GM23338 (cell line): ENCODE measurements at regions not wholly inside any gene's neighbourhood (a gene's known extent, or its start where the extent isn't known, plus 50 kb on each side); places are given as distances from the start of the nearest gene placed in this dataset.

ENCODE experiments used
- ATAC-seq: fragments of 200-7000 bp; cut with Tn5 transposase; 3 replicates; pipeline ENCODE4 v1.9.1; 2020
- DNase-seq: peaks from one replicate; pipeline ENCODE4 v3.0.0-alpha.2; 2015; ENCODE audit warnings: low spot score
- H2AFZ ChIP-seq: fragments of 200-600 bp; sonication (generic); 2 replicates; pipeline ENCODE4 v1.8.0; 2016; ENCODE audit warnings: antibody characterized with exemption, mild to moderate bottlenecking, moderate library complexity
- H3F3A ChIP-seq: fragments of 200-600 bp; sonication (generic); replicated peaks from 2 replicates; pipeline ENCODE4 v1.8.0; 2017; ENCODE audit warnings: antibody characterized with exemption, mixed run types, low read depth
- H3K27ac ChIP-seq: fragments of 200-600 bp; sonication (generic); 2 replicates; pipeline ENCODE4 v1.6.1; 2016; ENCODE audit warnings: low read depth
- H3K27me3 ChIP-seq: fragments of 200-600 bp; sonication (generic); 2 replicates; pipeline ENCODE4 v1.8.0; 2016; ENCODE audit warnings: mild to moderate bottlenecking, mixed run types, moderate library complexity; ENCODE audit not compliant: insufficient read depth
- H3K36me3 ChIP-seq: fragments of 200-600 bp; sonication (generic); 2 replicates; pipeline ENCODE4 v1.8.0; 2016; ENCODE audit warnings: mild to moderate bottlenecking; ENCODE audit not compliant: insufficient read depth
- H3K4me1 ChIP-seq: fragments of 200-600 bp; sonication (generic); 2 replicates; pipeline ENCODE4 v1.8.0; 2016; ENCODE audit warnings: mild to moderate bottlenecking, moderate library complexity; ENCODE audit not compliant: insufficient read depth
- H3K4me2 ChIP-seq: fragments of 200-600 bp; sonication (generic); 2 replicates; pipeline ENCODE4 v1.7.1; 2017; ENCODE audit warnings: mixed run types
- H3K4me3 ChIP-seq: fragments of 200-600 bp; sonication (generic); 2 replicates; pipeline ENCODE4 v1.6.1; 2016; ENCODE audit warnings: mixed run types
- H3K79me2 ChIP-seq: fragments of 200-600 bp; sonication (generic); replicated peaks from 2 replicates; pipeline ENCODE4 v1.8.0; 2017; ENCODE audit warnings: mild to moderate bottlenecking; ENCODE audit not compliant: insufficient read depth
- H3K9me2 ChIP-seq: fragments of 200-600 bp; sonication (generic); 2 replicates; pipeline ENCODE4 v1.8.0; 2017; ENCODE audit not compliant: insufficient read depth
- H4K20me1 ChIP-seq: fragments of 200-600 bp; sonication (generic); replicated peaks from 2 replicates; pipeline ENCODE4 v1.8.0; 2017; ENCODE audit warnings: mild to moderate bottlenecking; ENCODE audit not compliant: insufficient read depth
- H3K27ac Mint-ChIP-seq: 2 replicates; pipeline ENCODE4 v1.8.0; 2020; ENCODE audit warnings: inconsistent platforms, mild to moderate bottlenecking, moderate library complexity, mixed read lengths
- H3K27me3 Mint-ChIP-seq: 3 replicates; pipeline ENCODE4 v1.8.0; 2022; ENCODE audit warnings: low read depth, mild to moderate bottlenecking, moderate library complexity, mixed read lengths, inconsistent platforms; ENCODE audit not compliant: insufficient read depth, poor library complexity
- H3K36me3 Mint-ChIP-seq: 3 replicates; pipeline ENCODE4 v1.8.0; 2021; ENCODE audit warnings: low read depth, mild to moderate bottlenecking, inconsistent platforms, moderate library complexity, mixed read lengths
- H3K4me1 Mint-ChIP-seq: 3 replicates; pipeline ENCODE4 v1.8.0; 2020; ENCODE audit warnings: mild to moderate bottlenecking, inconsistent platforms, mixed read lengths
- H3K4me3 Mint-ChIP-seq: 3 replicates; pipeline ENCODE4 v1.8.0; 2021; ENCODE audit warnings: moderate library complexity, mild to moderate bottlenecking, inconsistent platforms, mixed read lengths
- H3K9me3 Mint-ChIP-seq: 3 replicates; pipeline ENCODE4 v1.8.0; 2020; ENCODE audit warnings: moderate library complexity, mild to moderate bottlenecking, inconsistent platforms, mixed read lengths
- CREB1 ChIP-seq: fragments of 250-450 bp; sonication (Bioruptor Pico); IDR thresholded peaks from 2 replicates; pipeline ENCODE4 v1.5.0; 2020; ENCODE audit warnings: low read depth, mild to moderate bottlenecking, moderate library complexity
- EZH2 ChIP-seq: fragments of 200-600 bp; sonication (generic); IDR thresholded peaks from one replicate; pipeline ENCODE4 v1.8.0; 2017; ENCODE audit warnings: antibody characterized with exemption, mild to moderate bottlenecking, low read depth; ENCODE audit not compliant: unreplicated experiment
- EZH2phosphoT487 ChIP-seq: fragments of 200-600 bp; sonication (generic); IDR thresholded peaks from one replicate; pipeline ENCODE4 v1.8.1; 2018; ENCODE audit warnings: antibody characterized with exemption; ENCODE audit not compliant: unreplicated experiment
- JUNB ChIP-seq: IDR thresholded peaks from one replicate; pipeline ENCODE4 v1.6.1; 2016; ENCODE audit warnings: antibody characterized with exemption; ENCODE audit not compliant: unreplicated experiment
- NANOG ChIP-seq: IDR thresholded peaks from 2 replicates; pipeline ENCODE4 v1.6.1; 2016; ENCODE audit warnings: antibody characterized with exemption, borderline replicate concordance
- POLR2AphosphoS5 ChIP-seq: IDR thresholded peaks from 2 replicates; pipeline ENCODE4 v1.6.1; 2016; ENCODE audit warnings: antibody characterized with exemption, low read depth
- STAT1 ChIP-seq: IDR thresholded peaks from one replicate; pipeline ENCODE4 v1.6.1; 2016; ENCODE audit warnings: antibody characterized with exemption; ENCODE audit not compliant: unreplicated experiment
- ZNF114 ChIP-seq: fragments of 250-450 bp; sonication (Bioruptor Pico); IDR thresholded peaks from 2 replicates; pipeline ENCODE4 v1.5.0; 2020; ENCODE audit warnings: mild to moderate bottlenecking, moderate library complexity
- TF ChIP-seq, protein P1 (sequence below): IDR thresholded peaks from one replicate; pipeline ENCODE4 v1.6.1; 2018; ENCODE audit warnings: antibody characterized with exemption; ENCODE audit not compliant: unreplicated experiment
- TF ChIP-seq, protein P2 (sequence below), 2 experiments: fragments of 200-600 bp in 1 of 2; sonication (generic) in 1 of 2; conservative IDR thresholded peaks; 2 replicates each; pipeline versions ENCODE4 v1.5.1 to v1.6.1; 2016 to 2017; ENCODE audit warnings: antibody characterized with exemption in 2 of 2, low read depth in 2 of 2, mild to moderate bottlenecking in 2 of 2, moderate library complexity in 1 of 2
- TF ChIP-seq, protein P3 (sequence below): fragments of 250-450 bp; sonication (Bioruptor Pico); IDR thresholded peaks from 2 replicates; pipeline ENCODE4 v1.5.0; 2020; ENCODE audit warnings: mild to moderate bottlenecking, moderate library complexity

DNA sequence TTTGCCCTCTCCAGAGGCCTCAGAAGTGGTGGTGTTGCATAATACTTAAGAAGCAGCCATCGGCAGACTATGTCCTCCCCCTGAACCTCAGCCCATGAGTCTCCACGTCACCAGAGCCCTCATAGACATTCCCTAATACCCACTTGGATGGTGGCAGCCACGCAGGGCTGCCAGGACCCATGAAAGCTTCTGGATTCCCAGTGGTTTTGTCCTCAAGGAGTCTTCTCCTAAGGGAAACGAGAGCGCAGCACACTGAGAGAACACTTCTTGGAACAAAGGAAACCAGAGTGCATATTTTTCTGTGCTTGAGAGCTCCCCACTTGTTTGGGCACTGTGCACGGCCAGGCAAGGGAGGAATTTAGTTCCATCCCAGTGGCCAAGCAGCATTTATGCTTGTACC, 204.1 kb upstream of the DMD start (continued):
- TF ChIP-seq, protein P1, sequence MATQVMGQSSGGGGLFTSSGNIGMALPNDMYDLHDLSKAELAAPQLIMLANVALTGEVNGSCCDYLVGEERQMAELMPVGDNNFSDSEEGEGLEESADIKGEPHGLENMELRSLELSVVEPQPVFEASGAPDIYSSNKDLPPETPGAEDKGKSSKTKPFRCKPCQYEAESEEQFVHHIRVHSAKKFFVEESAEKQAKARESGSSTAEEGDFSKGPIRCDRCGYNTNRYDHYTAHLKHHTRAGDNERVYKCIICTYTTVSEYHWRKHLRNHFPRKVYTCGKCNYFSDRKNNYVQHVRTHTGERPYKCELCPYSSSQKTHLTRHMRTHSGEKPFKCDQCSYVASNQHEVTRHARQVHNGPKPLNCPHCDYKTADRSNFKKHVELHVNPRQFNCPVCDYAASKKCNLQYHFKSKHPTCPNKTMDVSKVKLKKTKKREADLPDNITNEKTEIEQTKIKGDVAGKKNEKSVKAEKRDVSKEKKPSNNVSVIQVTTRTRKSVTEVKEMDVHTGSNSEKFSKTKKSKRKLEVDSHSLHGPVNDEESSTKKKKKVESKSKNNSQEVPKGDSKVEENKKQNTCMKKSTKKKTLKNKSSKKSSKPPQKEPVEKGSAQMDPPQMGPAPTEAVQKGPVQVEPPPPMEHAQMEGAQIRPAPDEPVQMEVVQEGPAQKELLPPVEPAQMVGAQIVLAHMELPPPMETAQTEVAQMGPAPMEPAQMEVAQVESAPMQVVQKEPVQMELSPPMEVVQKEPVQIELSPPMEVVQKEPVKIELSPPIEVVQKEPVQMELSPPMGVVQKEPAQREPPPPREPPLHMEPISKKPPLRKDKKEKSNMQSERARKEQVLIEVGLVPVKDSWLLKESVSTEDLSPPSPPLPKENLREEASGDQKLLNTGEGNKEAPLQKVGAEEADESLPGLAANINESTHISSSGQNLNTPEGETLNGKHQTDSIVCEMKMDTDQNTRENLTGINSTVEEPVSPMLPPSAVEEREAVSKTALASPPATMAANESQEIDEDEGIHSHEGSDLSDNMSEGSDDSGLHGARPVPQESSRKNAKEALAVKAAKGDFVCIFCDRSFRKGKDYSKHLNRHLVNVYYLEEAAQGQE: no peak
- TF ChIP-seq POLR2AphosphoS5 (no peak), EZH2 (no peak), CREB1 (CRISPR knock-in tag) (no peak)
- TF ChIP-seq, protein P2, sequence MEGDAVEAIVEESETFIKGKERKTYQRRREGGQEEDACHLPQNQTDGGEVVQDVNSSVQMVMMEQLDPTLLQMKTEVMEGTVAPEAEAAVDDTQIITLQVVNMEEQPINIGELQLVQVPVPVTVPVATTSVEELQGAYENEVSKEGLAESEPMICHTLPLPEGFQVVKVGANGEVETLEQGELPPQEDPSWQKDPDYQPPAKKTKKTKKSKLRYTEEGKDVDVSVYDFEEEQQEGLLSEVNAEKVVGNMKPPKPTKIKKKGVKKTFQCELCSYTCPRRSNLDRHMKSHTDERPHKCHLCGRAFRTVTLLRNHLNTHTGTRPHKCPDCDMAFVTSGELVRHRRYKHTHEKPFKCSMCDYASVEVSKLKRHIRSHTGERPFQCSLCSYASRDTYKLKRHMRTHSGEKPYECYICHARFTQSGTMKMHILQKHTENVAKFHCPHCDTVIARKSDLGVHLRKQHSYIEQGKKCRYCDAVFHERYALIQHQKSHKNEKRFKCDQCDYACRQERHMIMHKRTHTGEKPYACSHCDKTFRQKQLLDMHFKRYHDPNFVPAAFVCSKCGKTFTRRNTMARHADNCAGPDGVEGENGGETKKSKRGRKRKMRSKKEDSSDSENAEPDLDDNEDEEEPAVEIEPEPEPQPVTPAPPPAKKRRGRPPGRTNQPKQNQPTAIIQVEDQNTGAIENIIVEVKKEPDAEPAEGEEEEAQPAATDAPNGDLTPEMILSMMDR (conservative IDR thresholded peaks at IDR 0.05; ENCODE audit: low read depth in 2 of 2): no peak

DNA sequence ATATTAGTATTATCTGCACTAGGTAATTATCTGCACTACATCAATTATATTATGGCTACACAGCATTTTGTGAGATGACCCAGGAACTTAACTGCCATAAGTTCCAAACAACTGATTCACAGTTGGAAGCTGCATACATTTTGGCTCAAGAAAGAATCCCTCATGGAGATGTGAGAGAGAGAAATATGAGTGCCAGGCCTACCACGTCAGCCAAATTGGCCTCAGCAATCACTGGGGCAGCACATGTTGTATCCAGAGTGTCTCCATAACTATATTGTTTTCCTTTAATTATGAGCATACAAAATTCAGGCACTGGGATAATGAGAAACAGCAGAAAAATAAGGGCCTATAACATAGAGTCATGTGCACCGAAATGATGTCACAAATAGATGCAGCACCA, 174.2 kb upstream of the DMD start:
- Mint-ChIP-seq H3K27me3 (no peaks in the 10 kb centered on the region), H3K4me1 (no peaks in the 10 kb centered on the region), H3K9me3 (no peaks in the 10 kb centered on the region), H3K4me3 (no peak overlapping the region), H3K36me3 (no peaks in the 10 kb centered on the region), H3K27ac (no peak overlapping the region)
- Histone ChIP-seq H3F3A (no peaks in the 10 kb centered on the region), H3K27me3 (no peaks in the 10 kb centered on the region), H4K20me1 (no peaks in the 10 kb centered on the region), H3K9me2 (no peaks in the 10 kb centered on the region), H3K4me1 (no peaks in the 10 kb centered on the region), H2AFZ (no peak overlapping the region), H3K4me3 (no peak overlapping the region), H3K4me2 (no peak overlapping the region), H3K36me3 (no peaks in the 10 kb centered on the region), H3K27ac (no peak overlapping the region), H3K79me2 (no peaks in the 10 kb centered on the region)
- ATAC-seq: no peak
- TF ChIP-seq ZNF114 (CRISPR knock-in tag) (no peak), NANOG (no peak), JUNB (no peak), STAT1 (no peak), EZH2phosphoT487 (no peak)
- TF ChIP-seq, protein P3, sequence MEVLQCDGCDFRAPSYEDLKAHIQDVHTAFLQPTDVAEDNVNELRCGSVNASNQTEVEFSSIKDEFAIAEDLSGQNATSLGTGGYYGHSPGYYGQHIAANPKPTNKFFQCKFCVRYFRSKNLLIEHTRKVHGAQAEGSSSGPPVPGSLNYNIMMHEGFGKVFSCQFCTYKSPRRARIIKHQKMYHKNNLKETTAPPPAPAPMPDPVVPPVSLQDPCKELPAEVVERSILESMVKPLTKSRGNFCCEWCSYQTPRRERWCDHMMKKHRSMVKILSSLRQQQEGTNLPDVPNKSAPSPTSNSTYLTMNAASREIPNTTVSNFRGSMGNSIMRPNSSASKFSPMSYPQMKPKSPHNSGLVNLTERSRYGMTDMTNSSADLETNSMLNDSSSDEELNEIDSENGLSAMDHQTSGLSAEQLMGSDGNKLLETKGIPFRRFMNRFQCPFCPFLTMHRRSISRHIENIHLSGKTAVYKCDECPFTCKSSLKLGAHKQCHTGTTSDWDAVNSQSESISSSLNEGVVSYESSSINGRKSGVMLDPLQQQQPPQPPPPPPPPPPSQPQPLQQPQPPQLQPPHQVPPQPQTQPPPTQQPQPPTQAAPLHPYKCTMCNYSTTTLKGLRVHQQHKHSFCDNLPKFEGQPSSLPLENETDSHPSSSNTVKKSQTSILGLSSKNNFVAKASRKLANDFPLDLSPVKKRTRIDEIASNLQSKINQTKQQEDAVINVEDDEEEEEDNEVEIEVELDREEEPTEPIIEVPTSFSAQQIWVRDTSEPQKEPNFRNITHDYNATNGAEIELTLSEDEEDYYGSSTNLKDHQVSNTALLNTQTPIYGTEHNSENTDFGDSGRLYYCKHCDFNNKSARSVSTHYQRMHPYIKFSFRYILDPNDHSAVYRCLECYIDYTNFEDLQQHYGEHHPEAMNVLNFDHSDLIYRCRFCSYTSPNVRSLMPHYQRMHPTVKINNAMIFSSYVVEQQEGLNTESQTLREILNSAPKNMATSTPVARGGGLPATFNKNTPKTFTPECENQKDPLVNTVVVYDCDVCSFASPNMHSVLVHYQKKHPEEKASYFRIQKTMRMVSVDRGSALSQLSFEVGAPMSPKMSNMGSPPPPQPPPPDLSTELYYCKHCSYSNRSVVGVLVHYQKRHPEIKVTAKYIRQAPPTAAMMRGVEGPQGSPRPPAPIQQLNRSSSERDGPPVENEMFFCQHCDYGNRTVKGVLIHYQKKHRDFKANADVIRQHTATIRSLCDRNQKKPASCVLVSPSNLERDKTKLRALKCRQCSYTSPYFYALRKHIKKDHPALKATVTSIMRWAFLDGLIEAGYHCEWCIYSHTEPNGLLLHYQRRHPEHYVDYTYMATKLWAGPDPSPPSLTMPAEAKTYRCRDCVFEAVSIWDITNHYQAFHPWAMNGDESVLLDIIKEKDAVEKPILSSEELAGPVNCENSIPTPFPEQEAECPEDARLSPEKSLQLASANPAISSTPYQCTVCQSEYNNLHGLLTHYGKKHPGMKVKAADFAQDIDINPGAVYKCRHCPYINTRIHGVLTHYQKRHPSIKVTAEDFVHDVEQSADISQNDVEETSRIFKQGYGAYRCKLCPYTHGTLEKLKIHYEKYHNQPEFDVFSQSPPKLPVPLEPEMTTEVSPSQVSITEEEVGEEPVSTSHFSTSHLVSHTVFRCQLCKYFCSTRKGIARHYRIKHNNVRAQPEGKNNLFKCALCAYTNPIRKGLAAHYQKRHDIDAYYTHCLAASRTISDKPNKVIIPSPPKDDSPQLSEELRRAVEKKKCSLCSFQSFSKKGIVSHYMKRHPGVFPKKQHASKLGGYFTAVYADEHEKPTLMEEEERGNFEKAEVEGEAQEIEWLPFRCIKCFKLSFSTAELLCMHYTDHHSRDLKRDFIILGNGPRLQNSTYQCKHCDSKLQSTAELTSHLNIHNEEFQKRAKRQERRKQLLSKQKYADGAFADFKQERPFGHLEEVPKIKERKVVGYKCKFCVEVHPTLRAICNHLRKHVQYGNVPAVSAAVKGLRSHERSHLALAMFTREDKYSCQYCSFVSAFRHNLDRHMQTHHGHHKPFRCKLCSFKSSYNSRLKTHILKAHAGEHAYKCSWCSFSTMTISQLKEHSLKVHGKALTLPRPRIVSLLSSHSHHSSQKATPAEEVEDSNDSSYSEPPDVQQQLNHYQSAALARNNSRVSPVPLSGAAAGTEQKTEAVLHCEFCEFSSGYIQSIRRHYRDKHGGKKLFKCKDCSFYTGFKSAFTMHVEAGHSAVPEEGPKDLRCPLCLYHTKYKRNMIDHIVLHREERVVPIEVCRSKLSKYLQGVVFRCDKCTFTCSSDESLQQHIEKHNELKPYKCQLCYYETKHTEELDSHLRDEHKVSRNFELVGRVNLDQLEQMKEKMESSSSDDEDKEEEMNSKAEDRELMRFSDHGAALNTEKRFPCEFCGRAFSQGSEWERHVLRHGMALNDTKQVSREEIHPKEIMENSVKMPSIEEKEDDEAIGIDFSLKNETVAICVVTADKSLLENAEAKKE: no peak
- no peak for DNase-seq
